GM21825 (cell line): ENCODE measurements at regions not wholly inside any gene's neighbourhood (a gene's known extent, or its start where the extent isn't known, plus 50 kb on each side); places are given as distances from the start of the nearest gene placed in this dataset.
A peak's percentile ranks its signal among the peaks of the same experiment; 100 is the strongest.

Source experiments
- ATAC-seq: cut with Tn5 transposase; IDR thresholded peaks from one replicate; pipeline ENCODE4 v1.9.1; 2021; ENCODE audit warnings: mild to moderate bottlenecking, moderate library complexity; ENCODE audit not compliant: unreplicated experiment

- no peak for ATAC-seq
Observed at GRCh38 chr2:18153741-18154140, 275.3 kb downstream of the KCNS3 start.

GRCh38 chr2:18151237-18151636 lies 272.8 kb downstream of the KCNS3 start:
- no peak for ATAC-seq

- no peak for ATAC-seq
Observed at GRCh38 chr2:18149660-18150246, 271.3 kb downstream of the KCNS3 start.

GRCh38 chr2:18136881-18137475 lies 258.5 kb downstream of the KCNS3 start:
- ATAC-seq: no peak

GRCh38 chr2:18133310-18133709 lies 254.8 kb downstream of the KCNS3 start:
- no peak for ATAC-seq

- peak; percentile 67 for ATAC-seq
Observed at GRCh38 chr2:18132697-18133096, 254.2 kb downstream of the KCNS3 start.

- ATAC-seq: no peak
Observed at GRCh38 chr2:18131761-18132160, 253.3 kb downstream of the KCNS3 start.

GRCh38 chr2:18129348-18129747 lies 250.9 kb downstream of the KCNS3 start:
- ATAC-seq: no peak

- no peak for ATAC-seq
Observed at GRCh38 chr2:18125303-18125702, 246.8 kb downstream of the KCNS3 start.

- ATAC-seq: no peak
Observed at GRCh38 chr2:18124116-18124835, 245.8 kb downstream of the KCNS3 start.

GRCh38 chr2:18123577-18123976 lies 245.1 kb downstream of the KCNS3 start:
- peak; percentile 52 for ATAC-seq

- no peak for ATAC-seq
Observed at GRCh38 chr2:18123211-18123570, 244.7 kb downstream of the KCNS3 start.

- ATAC-seq: no peak
Observed at GRCh38 chr2:18122544-18123210, 244.2 kb downstream of the KCNS3 start.

GRCh38 chr2:18119883-18120282 lies 241.4 kb downstream of the KCNS3 start:
- ATAC-seq: no peak

GRCh38 chr2:18118703-18119102 lies 240.2 kb downstream of the KCNS3 start:
- ATAC-seq: no peak

- ATAC-seq: peak; percentile 92
Observed at GRCh38 chr2:18117592-18117991, 239.1 kb downstream of the KCNS3 start.

GRCh38 chr2:18110222-18110621 lies 231.8 kb downstream of the KCNS3 start:
- ATAC-seq: no peak

GRCh38 chr2:18106841-18107240 lies 228.4 kb downstream of the KCNS3 start:
- ATAC-seq: no peak

GRCh38 chr2:18105929-18106328 lies 227.5 kb downstream of the KCNS3 start:
- no peak for ATAC-seq

GRCh38 chr2:18104595-18105224 lies 226.2 kb downstream of the KCNS3 start:
- ATAC-seq: no peak

GRCh38 chr2:18096836-18097405 lies 218.5 kb downstream of the KCNS3 start:
- no peak for ATAC-seq
